ENCODE measurements at regions not wholly inside any gene's neighbourhood (a gene's known extent, or its start where the extent isn't known, plus 50 kb on each side); places are given as distances from the start of the nearest gene placed in this dataset.

GRCh38 chr5:120164986-120165385 is 299.1 kb upstream of the PRR16 start:
- TF ChIP-seq POLR2AphosphoS5 (IDR thresholded peaks at IDR 0.05), result no peak
- no peak for TF ChIP-seq POLR2A (IDR thresholded peaks at IDR 0.05)

All from sigmoid colon (tissue), 4 donors.